ENCODE measurements at regions not wholly inside any gene's neighbourhood (a gene's known extent, or its start where the extent isn't known, plus 50 kb on each side); places are given as distances from the start of the nearest gene placed in this dataset.

DNA sequence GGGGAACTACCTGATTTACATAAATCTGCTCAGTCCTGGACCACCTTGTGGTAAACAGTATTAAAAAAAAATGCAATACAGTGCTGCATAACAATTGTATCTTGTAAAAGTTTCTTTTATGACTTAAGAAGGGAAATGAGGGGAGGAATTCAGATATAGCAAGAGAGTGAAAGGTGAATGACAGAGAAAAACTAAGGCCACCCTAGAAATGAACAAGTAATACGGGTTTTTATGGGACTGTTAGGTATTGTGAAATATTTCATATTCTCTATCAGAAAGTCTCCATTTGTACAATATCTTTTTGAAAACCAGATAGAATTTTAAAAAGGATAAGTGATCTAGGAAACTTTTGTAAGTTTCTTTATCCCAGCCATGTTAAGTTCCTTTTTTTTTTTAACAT, 69.7 kb upstream of the NOCT start:
- Histone ChIP-seq H3K4me2 (ENCODE audit: low read depth, low read length, poor library complexity, severe bottlenecking) (no peak overlapping the region), H3K27me3 (ENCODE audit: insufficient read depth, low read length, poor library complexity, severe bottlenecking) (no peaks in the 10 kb centered on the region), H2AFZ (ENCODE audit: low read length) (no peak overlapping the region), H3K4me3 (ENCODE audit: low read length, poor library complexity, severe bottlenecking) (no peak overlapping the region), H3K36me3 (ENCODE audit: insufficient read depth, low read length) (no peaks in the 10 kb centered on the region), H3K9me3 (ENCODE audit: insufficient read depth, low read depth, low read length) (no peaks in the 10 kb centered on the region), H3K9ac (ENCODE audit: low read depth, low read length, poor library complexity, severe bottlenecking) (no peak overlapping the region), H3K4me1 (ENCODE audit: insufficient read depth, low read length, poor library complexity, severe bottlenecking) (no peaks in the 10 kb centered on the region), H3F3A (ENCODE audit: low read depth) (no peaks in the 10 kb centered on the region), H3K9me2 (replicated peaks; ENCODE audit: low read depth, low read length) (no peaks in the 10 kb centered on the region), H4K20me1 (ENCODE audit: insufficient read depth, low read length, poor library complexity, severe bottlenecking) (no peaks in the 10 kb centered on the region), H3K79me2 (ENCODE audit: insufficient read depth, low read length) (no peaks in the 10 kb centered on the region)
- TF ChIP-seq, protein P1, sequence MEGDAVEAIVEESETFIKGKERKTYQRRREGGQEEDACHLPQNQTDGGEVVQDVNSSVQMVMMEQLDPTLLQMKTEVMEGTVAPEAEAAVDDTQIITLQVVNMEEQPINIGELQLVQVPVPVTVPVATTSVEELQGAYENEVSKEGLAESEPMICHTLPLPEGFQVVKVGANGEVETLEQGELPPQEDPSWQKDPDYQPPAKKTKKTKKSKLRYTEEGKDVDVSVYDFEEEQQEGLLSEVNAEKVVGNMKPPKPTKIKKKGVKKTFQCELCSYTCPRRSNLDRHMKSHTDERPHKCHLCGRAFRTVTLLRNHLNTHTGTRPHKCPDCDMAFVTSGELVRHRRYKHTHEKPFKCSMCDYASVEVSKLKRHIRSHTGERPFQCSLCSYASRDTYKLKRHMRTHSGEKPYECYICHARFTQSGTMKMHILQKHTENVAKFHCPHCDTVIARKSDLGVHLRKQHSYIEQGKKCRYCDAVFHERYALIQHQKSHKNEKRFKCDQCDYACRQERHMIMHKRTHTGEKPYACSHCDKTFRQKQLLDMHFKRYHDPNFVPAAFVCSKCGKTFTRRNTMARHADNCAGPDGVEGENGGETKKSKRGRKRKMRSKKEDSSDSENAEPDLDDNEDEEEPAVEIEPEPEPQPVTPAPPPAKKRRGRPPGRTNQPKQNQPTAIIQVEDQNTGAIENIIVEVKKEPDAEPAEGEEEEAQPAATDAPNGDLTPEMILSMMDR (conservative IDR thresholded peaks at IDR 0.05; ENCODE audit: low read length), result no peak
- TF ChIP-seq EZH2phosphoT487 (IDR thresholded peaks at IDR 0.05; ENCODE audit: borderline replicate concordance), result no peak

GRCh38 chr4:138945401-138945800, 70.2 kb upstream of the NOCT start:
- no peaks in the 10 kb centered on the region for H3F3A ChIP-seq (ENCODE audit: low read depth)
- no peaks in the 10 kb centered on the region for H3K79me2 ChIP-seq (ENCODE audit: insufficient read depth, low read length)
- H3K9ac ChIP-seq (ENCODE audit: low read depth, low read length, poor library complexity, severe bottlenecking), result no peak overlapping the region
- H3K9me2 ChIP-seq (replicated peaks; ENCODE audit: low read depth, low read length), result no peaks in the 10 kb centered on the region
- H4K20me1 ChIP-seq (ENCODE audit: insufficient read depth, low read length, poor library complexity, severe bottlenecking), result no peaks in the 10 kb centered on the region
- H3K27me3 ChIP-seq (ENCODE audit: insufficient read depth, low read length, poor library complexity, severe bottlenecking), result no peaks in the 10 kb centered on the region
- no peaks in the 10 kb centered on the region for H3K9me3 ChIP-seq (ENCODE audit: insufficient read depth, low read depth, low read length)
- no peaks in the 10 kb centered on the region for H3K36me3 ChIP-seq (ENCODE audit: insufficient read depth, low read length)
- no peak overlapping the region for H2AFZ ChIP-seq (ENCODE audit: low read length)
- no peak overlapping the region for H3K4me3 ChIP-seq (ENCODE audit: low read length, poor library complexity, severe bottlenecking)
- H3K4me2 ChIP-seq (ENCODE audit: low read depth, low read length, poor library complexity, severe bottlenecking), result no peak overlapping the region
- no peaks in the 10 kb centered on the region for H3K4me1 ChIP-seq (ENCODE audit: insufficient read depth, low read length, poor library complexity, severe bottlenecking)
- no peak for TF ChIP-seq EZH2phosphoT487 (IDR thresholded peaks at IDR 0.05; ENCODE audit: borderline replicate concordance)
- TF ChIP-seq, protein P1 (conservative IDR thresholded peaks at IDR 0.05; ENCODE audit: low read length), result no peak

DNA sequence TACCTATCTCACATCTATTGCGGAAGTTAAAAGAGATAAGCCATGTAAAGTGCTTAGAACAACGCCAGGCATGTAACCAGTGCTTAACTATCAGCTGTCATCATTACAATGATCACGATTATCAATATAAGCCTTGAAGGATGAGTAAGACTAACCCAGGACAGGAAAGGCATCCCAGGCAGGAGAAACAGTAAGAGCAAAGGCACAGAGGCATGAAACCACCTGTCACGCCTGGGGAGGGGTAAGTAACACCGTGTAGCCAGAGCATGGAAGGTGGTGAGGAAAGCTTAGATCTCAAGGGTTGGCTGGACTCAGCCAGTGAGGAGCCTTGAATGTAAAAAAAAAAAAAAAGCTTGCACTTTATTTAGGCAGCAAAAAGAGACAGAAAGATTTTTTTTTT, 71.7 kb upstream of the NOCT start:
- TF ChIP-seq, protein P1 (conservative IDR thresholded peaks at IDR 0.05; ENCODE audit: low read length), result no peak
- TF ChIP-seq EZH2phosphoT487 (IDR thresholded peaks at IDR 0.05; ENCODE audit: borderline replicate concordance), result no peak
- Histone ChIP-seq H4K20me1 (ENCODE audit: insufficient read depth, low read length, poor library complexity, severe bottlenecking) (no peaks in the 10 kb centered on the region), H3K4me3 (ENCODE audit: low read length, poor library complexity, severe bottlenecking) (no peak overlapping the region), H2AFZ (ENCODE audit: low read length) (no peak overlapping the region), H3K9me3 (ENCODE audit: insufficient read depth, low read depth, low read length) (no peaks in the 10 kb centered on the region), H3K27me3 (ENCODE audit: insufficient read depth, low read length, poor library complexity, severe bottlenecking) (no peaks in the 10 kb centered on the region), H3K9me2 (replicated peaks; ENCODE audit: low read depth, low read length) (no peaks in the 10 kb centered on the region), H3K36me3 (ENCODE audit: insufficient read depth, low read length) (no peaks in the 10 kb centered on the region), H3K4me2 (ENCODE audit: low read depth, low read length, poor library complexity, severe bottlenecking) (no peak overlapping the region), H3K4me1 (ENCODE audit: insufficient read depth, low read length, poor library complexity, severe bottlenecking) (no peaks in the 10 kb centered on the region), H3K79me2 (ENCODE audit: insufficient read depth, low read length) (no peaks in the 10 kb centered on the region), H3K9ac (ENCODE audit: low read depth, low read length, poor library complexity, severe bottlenecking) (no peak overlapping the region), H3F3A (ENCODE audit: low read depth) (no peaks in the 10 kb centered on the region)
